Cardiac fibroblast (primary cell): ENCODE measurements at regions not wholly inside any gene's neighbourhood (a gene's known extent, or its start where the extent isn't known, plus 50 kb on each side); places are given as distances from the start of the nearest gene placed in this dataset.
A peak's percentile ranks its signal among the peaks of the same experiment; 100 is the strongest.

Experiments used
- DNase-seq, 2 donors: peaks; one replicate each; pipeline versions ENCODE4 v3.0.0 to v3.0.0-alpha.2; 2010; ENCODE audit warnings: low read depth in 2 of 2
- H3K4me3 ChIP-seq, 2 donors: replicated peaks in 1 of 2; 1 replicate in 1 of 2; 2 replicates in 1 of 2; pipeline ENCODE4 v1.5.1; 2011; ENCODE audit warnings: low read depth in 2 of 2, low read length in 2 of 2, mild to moderate bottlenecking in 2 of 2, moderate library complexity in 1 of 2
- CTCF ChIP-seq: IDR thresholded peaks from one replicate; pipeline ENCODE4 v1.5.1; 2011; ENCODE audit warnings: low read depth, mild to moderate bottlenecking, low read length, inconsistent platforms

GRCh38 chr14:79960288-79960687 is 251.0 kb downstream of the DIO2 start:
- no peak for DNase-seq
- H3K4me3 ChIP-seq = no peak overlapping the region
- no peak for TF ChIP-seq CTCF

- TF ChIP-seq CTCF = no peak
- no peak for DNase-seq
- H3K4me3 ChIP-seq = no peak overlapping the region
Observed at GRCh38 chr14:79951572-79951971, 259.7 kb downstream of the DIO2 start.

- peak in 1 of 2 donors; percentile 13 for DNase-seq
- no peak for TF ChIP-seq CTCF
Observed at GRCh38 chr14:79949906-79950305, 261.4 kb downstream of the DIO2 start.

GRCh38 chr14:79947440-79948054 is 263.8 kb downstream of the DIO2 start:
- no peak for TF ChIP-seq CTCF
- no peak overlapping the region for H3K4me3 ChIP-seq
- DNase-seq = no peak

More at GRCh38 chr14:79949906-79950305, 261.4 kb downstream of the DIO2 start:
- no peak overlapping the region for H3K4me3 ChIP-seq

GRCh38 chr14:79939235-79939634 is 272.1 kb downstream of the DIO2 start:
- no peak for TF ChIP-seq CTCF
- no peak overlapping the region for H3K4me3 ChIP-seq
- no peak for DNase-seq

- TF ChIP-seq CTCF = no peak
- no peak for DNase-seq
- H3K4me3 ChIP-seq = no peak overlapping the region
Observed at GRCh38 chr14:79938185-79938584, 273.1 kb downstream of the DIO2 start.

GRCh38 chr14:79937433-79937832 is 273.9 kb downstream of the DIO2 start:
- H3K4me3 ChIP-seq = no peak overlapping the region
- no peak for TF ChIP-seq CTCF
- no peak for DNase-seq
